GM19328 (cell line): ENCODE measurements at regions not wholly inside any gene's neighbourhood (a gene's known extent, or its start where the extent isn't known, plus 50 kb on each side); places are given as distances from the start of the nearest gene placed in this dataset.

Experiments
- ATAC-seq: cut with Tn5 transposase; IDR thresholded peaks from one replicate; pipeline ENCODE4 v1.9.1; 2021; ENCODE audit warnings: mild to moderate bottlenecking, moderate library complexity; ENCODE audit not compliant: unreplicated experiment

GRCh38 chr2:14219306-14219705, 413.2 kb upstream of the LRATD1 start:
- ATAC-seq = no peak

- ATAC-seq = no peak
Observed at GRCh38 chr2:14220101-14220500, 412.4 kb upstream of the LRATD1 start.

DNA sequence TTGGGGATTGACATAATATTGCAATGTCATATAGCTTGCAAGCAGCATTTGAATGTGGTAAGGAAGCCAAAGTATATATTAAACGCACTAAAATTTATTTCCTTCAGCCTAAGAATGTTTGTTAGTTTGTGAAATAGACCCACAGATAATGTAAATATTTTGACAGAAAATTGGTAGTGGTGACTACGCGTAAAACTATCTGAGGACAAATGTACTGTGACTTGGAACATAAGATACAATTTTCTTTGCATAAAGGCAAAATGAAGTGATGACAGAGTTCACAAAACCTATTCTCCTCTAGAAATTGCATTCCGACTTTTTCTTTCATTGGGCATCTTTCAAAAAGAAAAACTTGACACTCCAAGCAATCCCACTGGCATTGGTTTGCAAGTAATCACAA, 411.1 kb upstream of the LRATD1 start:
- no peak for ATAC-seq

GRCh38 chr2:14223576-14223975, 408.9 kb upstream of the LRATD1 start:
- no peak for ATAC-seq

DNA sequence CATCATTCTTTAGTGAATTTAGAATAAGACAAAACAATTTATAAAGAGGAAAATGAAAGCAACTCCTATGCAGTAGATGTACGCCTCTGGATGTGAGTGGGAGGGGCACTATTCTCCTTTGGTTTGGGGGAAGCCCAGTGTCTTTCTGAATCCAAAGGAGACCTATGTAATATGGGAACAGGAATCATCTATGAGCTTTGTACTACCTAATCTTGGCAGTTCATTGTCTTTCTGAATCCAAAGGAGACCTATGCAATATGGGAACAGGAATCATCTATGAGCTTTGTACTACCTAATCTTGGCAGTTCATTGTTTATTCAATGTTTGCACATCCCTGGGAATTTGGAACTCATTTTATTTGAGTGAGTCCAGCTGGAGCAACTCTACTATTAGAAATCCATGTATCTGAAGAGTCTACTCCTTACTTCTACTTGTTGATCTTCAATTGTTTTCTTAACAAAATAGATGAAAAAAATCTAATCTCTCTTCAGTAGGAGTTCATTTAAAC, 401.1 kb upstream of the LRATD1 start:
- no peak for ATAC-seq

GRCh38 chr2:14232217-14232616, 400.3 kb upstream of the LRATD1 start:
- no peak for ATAC-seq

DNA sequence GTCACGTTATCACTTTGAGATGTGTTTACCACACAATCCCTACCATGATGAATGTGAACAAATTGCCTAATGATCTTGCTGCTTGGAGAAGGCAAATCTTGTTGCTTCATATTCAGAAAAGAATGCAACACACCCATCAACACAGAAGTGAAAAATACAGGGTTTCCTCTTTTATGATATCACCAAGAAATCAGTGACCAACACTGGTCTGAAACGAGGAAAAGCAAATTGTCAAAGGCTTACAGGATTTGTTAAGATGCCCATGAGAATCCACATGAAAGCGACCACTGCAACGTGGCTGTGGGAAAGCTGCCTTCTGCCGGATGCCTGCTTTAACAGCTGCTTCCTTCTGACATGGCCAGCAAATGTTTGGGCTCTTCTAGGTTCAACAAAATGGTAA, 397.6 kb upstream of the LRATD1 start:
- ATAC-seq = no peak

DNA sequence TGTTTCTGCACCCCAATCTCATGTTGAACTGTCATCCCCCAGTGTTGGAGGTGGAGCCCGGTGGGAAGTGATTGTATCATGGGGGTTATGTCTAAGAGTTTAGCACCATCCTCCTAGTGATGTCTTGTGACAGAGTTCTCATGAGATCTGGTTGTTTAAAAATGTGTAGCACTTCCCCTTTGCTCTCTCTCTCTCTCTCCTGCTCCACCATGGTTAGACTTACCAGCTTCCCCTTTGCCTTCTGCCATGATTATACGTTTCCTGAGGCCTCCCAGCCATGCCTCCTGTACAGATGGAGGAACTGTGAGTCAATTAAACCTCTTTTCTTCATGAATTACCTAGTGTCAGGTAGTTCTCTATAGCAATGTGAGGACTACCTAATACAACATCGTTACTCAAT, 396.9 kb upstream of the LRATD1 start:
- no peak for ATAC-seq

GRCh38 chr2:14237902-14238301, 394.6 kb upstream of the LRATD1 start:
- no peak for ATAC-seq

DNA sequence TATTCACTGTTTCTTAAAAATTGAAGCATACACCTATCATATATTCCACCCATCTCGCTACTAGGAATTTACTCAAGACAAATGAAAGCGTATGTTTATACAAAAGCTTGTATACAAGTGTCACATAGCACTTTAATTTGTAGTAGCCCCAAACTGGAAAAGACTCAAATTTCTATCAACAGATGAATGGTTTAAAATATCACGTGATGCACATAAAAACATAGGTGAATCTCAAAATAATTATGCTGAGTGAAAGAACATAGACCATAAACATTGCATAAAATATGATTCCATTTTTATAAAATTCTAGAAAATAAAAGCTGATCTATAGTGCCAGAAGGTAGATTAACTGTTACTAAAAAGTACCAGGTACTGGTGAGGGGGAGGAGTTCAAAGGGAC, 392.9 kb upstream of the LRATD1 start:
- ATAC-seq = no peak

GRCh38 chr2:14240868-14241267, 391.6 kb upstream of the LRATD1 start:
- ATAC-seq = no peak

DNA sequence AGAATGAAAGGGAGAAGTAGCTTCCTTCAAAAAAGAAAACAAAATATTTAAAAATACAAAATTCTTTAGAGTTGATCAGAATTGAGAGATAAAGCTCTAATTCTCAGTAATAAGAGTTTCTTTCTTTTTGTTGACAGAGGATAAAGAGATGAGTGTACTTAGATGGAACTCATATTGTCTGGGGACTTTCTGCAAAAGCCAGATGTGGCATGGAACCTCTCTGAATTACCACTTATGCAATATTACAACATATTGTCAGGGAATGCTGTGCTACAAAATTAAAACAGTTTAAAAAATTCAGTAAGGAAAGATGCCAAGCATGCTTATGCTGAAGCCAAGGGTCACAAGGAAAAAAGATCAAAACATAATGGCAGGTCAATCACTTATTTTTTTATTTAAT, 386.6 kb upstream of the LRATD1 start:
- ATAC-seq = no peak

- ATAC-seq = no peak
Observed at GRCh38 chr2:14255135-14255820, 377.2 kb upstream of the LRATD1 start.

DNA sequence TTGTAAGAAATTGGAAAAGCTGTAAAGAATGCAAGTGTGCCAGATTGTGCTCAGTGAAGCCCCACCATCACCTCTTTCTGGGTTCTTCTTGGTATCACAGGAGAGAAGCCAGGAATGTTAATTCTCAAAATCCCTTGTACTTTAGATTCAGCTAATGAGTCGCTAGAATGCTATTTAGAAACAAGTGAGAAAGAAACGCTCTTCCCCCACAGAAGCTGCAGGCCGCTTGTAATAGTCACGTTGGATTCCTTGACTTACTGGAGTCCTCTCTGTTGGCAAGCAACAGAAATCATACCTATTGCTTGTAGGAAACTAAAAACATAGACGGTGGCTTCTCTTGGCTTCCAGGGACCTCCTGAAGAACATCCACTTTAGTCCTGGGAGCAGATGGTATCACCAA, 375.6 kb upstream of the LRATD1 start:
- ATAC-seq = no peak

DNA sequence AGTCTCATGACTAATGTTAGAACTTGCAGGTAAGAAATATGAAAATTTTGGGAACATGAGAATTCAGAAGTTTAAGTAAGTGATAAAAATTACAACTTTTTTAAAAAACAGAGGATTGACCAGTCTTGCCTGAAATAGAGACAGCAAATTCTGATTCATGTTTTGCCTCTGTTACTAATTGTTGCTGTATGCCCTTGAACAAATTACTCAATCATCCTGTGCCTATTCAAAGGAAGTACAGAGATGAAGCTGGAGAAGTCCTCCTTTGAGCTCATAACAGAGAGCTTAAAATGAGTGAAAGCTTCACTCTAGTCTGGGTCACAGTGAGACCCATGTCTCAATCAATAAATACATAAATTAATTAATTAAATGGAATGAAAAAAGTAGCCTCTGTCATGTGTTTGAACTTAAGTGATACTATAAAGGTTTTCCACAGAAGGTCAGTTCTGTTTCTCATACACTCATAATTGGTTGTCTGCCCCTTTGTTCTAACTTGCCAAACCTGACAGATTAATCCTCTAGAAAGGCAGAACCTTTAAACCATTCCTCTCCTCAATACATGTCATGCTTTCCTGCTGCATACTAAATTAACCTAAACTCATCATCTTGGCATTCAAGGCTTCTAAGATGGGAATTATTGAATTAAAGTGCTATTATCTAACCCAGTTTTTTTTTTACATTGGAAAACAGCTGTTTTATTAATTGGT, 374.6 kb upstream of the LRATD1 start:
- ATAC-seq = no peak

DNA sequence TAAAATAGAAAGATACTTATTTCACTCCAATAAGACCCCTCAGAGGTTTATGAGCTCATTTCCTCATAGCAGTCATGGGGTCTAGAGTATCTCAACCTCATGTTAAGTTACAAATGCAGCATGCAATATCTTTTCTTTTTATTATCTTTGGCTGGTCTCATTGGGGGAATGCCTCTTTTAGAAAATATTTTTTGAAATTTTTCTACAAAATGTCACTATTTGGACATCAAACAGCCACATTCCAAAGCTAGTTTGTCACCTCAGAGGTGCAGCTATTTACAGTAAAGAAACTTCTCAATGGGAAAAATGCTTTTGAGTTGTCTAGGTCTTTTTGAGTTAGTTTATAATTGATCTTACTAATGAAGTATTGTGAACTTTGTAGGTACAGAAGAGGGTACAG, 370.7 kb upstream of the LRATD1 start:
- ATAC-seq = no peak

- ATAC-seq = no peak
Observed at GRCh38 chr2:14263053-14263452, 369.5 kb upstream of the LRATD1 start.

DNA sequence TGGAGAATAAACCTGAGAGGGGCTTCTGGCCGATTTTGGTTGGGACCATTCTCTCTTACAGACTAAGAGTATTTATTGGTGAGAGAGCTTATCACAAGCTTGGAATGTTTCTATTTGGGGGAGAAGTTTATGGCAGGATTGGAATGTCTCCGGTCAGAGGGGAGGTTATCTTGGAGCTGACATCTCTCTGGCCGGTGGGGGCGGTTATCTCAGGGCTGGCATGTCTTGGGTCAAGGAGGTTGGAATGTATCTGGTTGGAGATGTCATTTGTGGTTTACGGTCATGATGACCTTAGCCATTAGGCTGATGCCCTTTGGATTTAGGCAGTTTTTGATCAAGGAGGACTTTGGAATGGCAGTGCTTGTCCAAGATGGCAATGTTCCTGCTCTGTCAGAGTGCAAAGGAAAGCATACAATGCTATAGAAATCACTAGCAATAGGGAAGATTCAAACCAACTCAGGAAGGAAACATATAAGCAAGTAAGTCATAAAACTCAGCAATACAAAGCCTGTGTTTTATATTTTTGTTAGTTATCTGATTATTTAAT, 362.4 kb upstream of the LRATD1 start:
- ATAC-seq = no peak

DNA sequence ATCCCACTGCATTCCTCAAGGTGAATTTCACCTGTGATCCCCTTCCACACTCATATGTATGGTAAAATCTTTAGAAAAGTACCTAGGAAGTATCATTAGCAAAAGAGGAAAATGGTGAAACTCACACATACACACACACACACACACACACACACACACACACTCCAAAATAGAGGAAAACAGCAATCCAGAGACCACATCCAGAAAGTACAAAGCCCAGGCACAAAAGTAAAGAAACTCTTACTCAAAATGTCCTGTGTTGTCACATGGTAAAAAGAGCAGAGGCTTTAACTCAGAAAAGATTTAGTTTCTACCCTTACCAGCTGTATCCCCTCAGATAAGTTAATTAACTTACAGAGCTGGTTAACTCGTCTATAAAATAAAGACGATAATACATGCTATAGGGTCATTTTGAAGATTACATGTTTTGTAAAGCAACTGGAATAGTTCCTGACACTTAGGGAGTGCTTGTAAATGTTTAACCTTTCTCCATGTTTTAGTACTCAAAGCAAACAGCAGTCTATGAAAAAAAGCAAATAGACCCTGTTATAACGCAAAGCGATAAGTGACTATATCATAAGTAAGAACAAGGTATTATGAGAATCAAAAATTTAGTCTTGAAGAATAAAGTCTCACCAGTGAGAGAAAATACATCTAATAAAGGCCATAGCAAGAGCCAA, 360.0 kb upstream of the LRATD1 start:
- no peak for ATAC-seq

- no peak for ATAC-seq
Observed at GRCh38 chr2:14273650-14274049, 358.9 kb upstream of the LRATD1 start.

GRCh38 chr2:14284244-14284643, 348.3 kb upstream of the LRATD1 start:
- no peak for ATAC-seq

- ATAC-seq = no peak
Observed at GRCh38 chr2:14285812-14286211, 346.7 kb upstream of the LRATD1 start.
